SK-N-MC (cell line): ENCODE measurements at regions not wholly inside any gene's neighbourhood (a gene's known extent, or its start where the extent isn't known, plus 50 kb on each side); places are given as distances from the start of the nearest gene placed in this dataset.
"Not testable (repeated sequence)": the region's sequence is repeated elsewhere in the genome, so short reads cannot be mapped to it uniquely, and the experiment has no call there.

ENCODE experiments used
- EZH2 ChIP-seq: fragments of 200-600 bp; sonication (generic); IDR thresholded peaks from one replicate; pipeline ENCODE4 v1.6.1; 2017; ENCODE audit warnings: antibody characterized with exemption
- POLR2AphosphoS5 ChIP-seq: IDR thresholded peaks from 2 replicates; pipeline ENCODE4 v1.6.1; 2012; ENCODE audit warnings: mild to moderate bottlenecking, low read depth, low read length, borderline replicate concordance

- TF ChIP-seq EZH2, POLR2AphosphoS5: not testable (repeated sequence)
Measured at GRCh38 chr13:109979676-109980075, 193.3 kb upstream of the IRS2 start.
